ENCODE measurements at regions not wholly inside any gene's neighbourhood (a gene's known extent, or its start where the extent isn't known, plus 50 kb on each side); places are given as distances from the start of the nearest gene placed in this dataset.

GRCh38 chr2:204249437-204249836 is 295.8 kb upstream of the PARD3B start:
- intact Hi-C loops (cut with micrococcal nuclease), result no loop called here
- no peak overlapping the region for H3K4me3 Mint-ChIP-seq

GRCh38 chr2:204250692-204251091 is 294.6 kb upstream of the PARD3B start:
- no peaks in the 10 kb centered on the region for H3K4me1 Mint-ChIP-seq
- H3K9ac ChIP-seq (ENCODE audit: low read length), result no peak overlapping the region
- H3K27me3 ChIP-seq (replicated peaks in 1 of 4; ENCODE audit: control extremely low read depth in 1 of 4, control insufficient read depth in 3 of 4, insufficient read depth in 4 of 4, low read length in 3 of 4), result no peaks in the 10 kb centered on the region
- H3K9me3 ChIP-seq (ENCODE audit: control extremely low read depth in 1 of 3, control insufficient read depth in 2 of 3, insufficient read depth in 1 of 3, low read length in 2 of 3), result no peaks in the 10 kb centered on the region
- WGBS (ENCODE audit: insufficient coverage), result no CpG with 5 or more reads among the region's 2 CpGs
- no peak overlapping the region for H3K4me3 Mint-ChIP-seq
- no peak overlapping the region for H3K27ac Mint-ChIP-seq
- H3K4me2 ChIP-seq (replicated peaks; ENCODE audit: low read depth, low read length, poor library complexity, severe bottlenecking), result no peak overlapping the region
- H3K36me3 ChIP-seq (replicated peaks in 1 of 2; ENCODE audit: control extremely low read depth in 1 of 2, control insufficient read depth in 1 of 2, extremely low read depth in 1 of 2, insufficient read depth in 2 of 2, low read length in 1 of 2), result no peaks in the 10 kb centered on the region
- H3K9me3 Mint-ChIP-seq (ENCODE audit: insufficient read depth), result no peaks in the 10 kb centered on the region
- POLR2A ChIA-PET, result no interaction called here
- H3K27me3 Mint-ChIP-seq, result no peaks in the 10 kb centered on the region
- ATAC-seq (ENCODE audit: low read depth), result no peak
- intact Hi-C loops (cut with micrococcal nuclease), result no loop called here
- H3K4me1 ChIP-seq (ENCODE audit: control insufficient read depth in 2 of 2, insufficient read depth in 2 of 2, low read length in 2 of 2), result no peaks in the 10 kb centered on the region
- no peak for DNase-seq
- TF ChIP-seq EZH2 (IDR thresholded peaks at IDR 0.05; ENCODE audit: borderline replicate concordance, insufficient read depth, low read depth, low read length, poor library complexity, severe bottlenecking) (no peak), CTCF (IDR thresholded peaks at IDR 0.05) (no peak)
- no peak overlapping the region for H2AFZ ChIP-seq (ENCODE audit: insufficient read depth, low read depth, low read length, poor library complexity, severe bottlenecking)
- H3K79me2 ChIP-seq (ENCODE audit: control insufficient read depth, insufficient read depth, low read length), result no peaks in the 10 kb centered on the region
- H4K20me1 ChIP-seq (ENCODE audit: control insufficient read depth, insufficient read depth, low read length, poor library complexity, severe bottlenecking), result no peaks in the 10 kb centered on the region
- H3K4me3 ChIP-seq (ENCODE audit: control extremely low read depth in 1 of 5, extremely low read depth in 1 of 5, insufficient read depth in 1 of 5, low read depth in 2 of 5, low read length in 4 of 5), result no peak overlapping the region
- CTCF ChIA-PET, result interaction anchor here (1.1 to 1.3 kb wide), 2 partner anchors 9 to 1675 kb away, joined by 3 to 5 read pairs; no protein-coding TSS in a partner anchor
- no peak overlapping the region for H3K27ac ChIP-seq (ENCODE audit: low read length in 2 of 2)

More at GRCh38 chr2:204249437-204249836, 295.8 kb upstream of the PARD3B start:
- H2AFZ ChIP-seq (ENCODE audit: insufficient read depth, low read depth, low read length, poor library complexity, severe bottlenecking), result no peak overlapping the region
- CTCF ChIA-PET, result interaction anchor here (1.3 kb wide), 1 partner anchor 10 kb away, joined by 5 read pairs; no protein-coding TSS in a partner anchor
- H4K20me1 ChIP-seq (ENCODE audit: control insufficient read depth, insufficient read depth, low read length, poor library complexity, severe bottlenecking), result no peaks in the 10 kb centered on the region
- H3K36me3 ChIP-seq (replicated peaks in 1 of 2; ENCODE audit: control extremely low read depth in 1 of 2, control insufficient read depth in 1 of 2, extremely low read depth in 1 of 2, insufficient read depth in 2 of 2, low read length in 1 of 2), result no peaks in the 10 kb centered on the region
- no peaks in the 10 kb centered on the region for H3K79me2 ChIP-seq (ENCODE audit: control insufficient read depth, insufficient read depth, low read length)
- H3K4me1 Mint-ChIP-seq, result no peaks in the 10 kb centered on the region
- H3K9me3 Mint-ChIP-seq (ENCODE audit: insufficient read depth), result no peaks in the 10 kb centered on the region
- H3K27me3 Mint-ChIP-seq, result peaks cover 5% of the 10 kb centered on the region
- no peaks in the 10 kb centered on the region for H3K9me3 ChIP-seq (ENCODE audit: control extremely low read depth in 1 of 3, control insufficient read depth in 2 of 3, insufficient read depth in 1 of 3, low read length in 2 of 3)
- ATAC-seq (ENCODE audit: low read depth) (no peak), DNase-seq (no peak)
- no peaks in the 10 kb centered on the region for H3K4me1 ChIP-seq (ENCODE audit: control insufficient read depth in 2 of 2, insufficient read depth in 2 of 2, low read length in 2 of 2)
- H3K27ac ChIP-seq (ENCODE audit: low read length in 2 of 2), result no peak overlapping the region
- H3K27me3 ChIP-seq (replicated peaks in 1 of 4; ENCODE audit: control extremely low read depth in 1 of 4, control insufficient read depth in 3 of 4, insufficient read depth in 4 of 4, low read length in 3 of 4), result no peaks in the 10 kb centered on the region
- H3K27ac Mint-ChIP-seq, result no peak overlapping the region
- 98% methylated on average over 3 of the region's 3 CpGs for WGBS (ENCODE audit: insufficient coverage)
- H3K4me2 ChIP-seq (replicated peaks; ENCODE audit: low read depth, low read length, poor library complexity, severe bottlenecking), result no peak overlapping the region
- TF ChIP-seq CTCF (IDR thresholded peaks at IDR 0.05), result no peak
- no peak for TF ChIP-seq EZH2 (IDR thresholded peaks at IDR 0.05; ENCODE audit: borderline replicate concordance, insufficient read depth, low read depth, low read length, poor library complexity, severe bottlenecking)
- no peak overlapping the region for H3K9ac ChIP-seq (ENCODE audit: low read length)
- H3K4me3 ChIP-seq (ENCODE audit: control extremely low read depth in 1 of 5, extremely low read depth in 1 of 5, insufficient read depth in 1 of 5, low read depth in 2 of 5, low read length in 4 of 5), result no peak overlapping the region
- POLR2A ChIA-PET, result no interaction called here
